ENCODE measurements at regions not wholly inside any gene's neighbourhood (a gene's known extent, or its start where the extent isn't known, plus 50 kb on each side); places are given as distances from the start of the nearest gene placed in this dataset.

- H3F3A ChIP-seq (ENCODE audit: insufficient read depth): peaks cover 8% of the 10 kb centered on the region
- no peak overlapping the region for H3K9ac ChIP-seq
- H3K9me3 ChIP-seq (ENCODE audit: low read depth): no peaks in the 10 kb centered on the region
- WGBS, 2 experiments (ENCODE audit: low coverage in 1 of 2, low lambda C conversion rate in 2 of 2, missing lambda C conversion rate in 2 of 2): 51 to 60% methylated on average over 4 of the region's 4 CpGs
- H3K9me2 ChIP-seq (ENCODE audit: insufficient read depth): no peaks in the 10 kb centered on the region
- H3K36me3 ChIP-seq (ENCODE audit: low read depth): no peaks in the 10 kb centered on the region
- no peak overlapping the region for H2AFZ ChIP-seq
- peaks cover 5% of the 10 kb centered on the region; the same call in 1 of the 2 replicates for H3K4me1 ChIP-seq (ENCODE audit: insufficient read depth)
- no peak overlapping the region for H3K4me3 ChIP-seq
- no peak for TF ChIP-seq EZH2 (IDR thresholded peaks at IDR 0.05; ENCODE audit: insufficient read depth, poor library complexity, severe bottlenecking)
- no peak overlapping the region for H3K4me2 ChIP-seq (ENCODE audit: unreplicated experiment)
- peak; percentile 45 for DNase-seq
- H3K79me2 ChIP-seq (ENCODE audit: insufficient read depth): no peaks in the 10 kb centered on the region
- no peaks in the 10 kb centered on the region for H3K27me3 ChIP-seq (replicated peaks; ENCODE audit: insufficient read depth)
- H3K27ac ChIP-seq: no peak overlapping the region
- no peaks in the 10 kb centered on the region for H4K20me1 ChIP-seq (ENCODE audit: insufficient read depth)
- in situ Hi-C loops (cut with MboI): no loop called here
Measured at GRCh38 chr10:62502995-62503613, 128.9 kb downstream of the ZNF365 start.

GRCh38 chr10:62503872-62504271 is 129.7 kb downstream of the ZNF365 start:
- H4K20me1 ChIP-seq (ENCODE audit: insufficient read depth): no peaks in the 10 kb centered on the region
- no peak overlapping the region for H3K9ac ChIP-seq
- H3K4me1 ChIP-seq (ENCODE audit: insufficient read depth): peaks cover 5% of the 10 kb centered on the region; the same call in 1 of the 2 replicates
- H3K36me3 ChIP-seq (ENCODE audit: low read depth): no peaks in the 10 kb centered on the region
- in situ Hi-C loops (cut with MboI): no loop called here
- H3K9me3 ChIP-seq (ENCODE audit: low read depth): no peaks in the 10 kb centered on the region
- H3K4me2 ChIP-seq (ENCODE audit: unreplicated experiment): no peak overlapping the region
- H3F3A ChIP-seq (ENCODE audit: insufficient read depth): peaks cover 8% of the 10 kb centered on the region
- TF ChIP-seq EZH2 (IDR thresholded peaks at IDR 0.05; ENCODE audit: insufficient read depth, poor library complexity, severe bottlenecking): no peak
- TF ChIP-seq EZH2phosphoT487 (IDR thresholded peaks at IDR 0.05; ENCODE audit: insufficient read depth, low read depth): no peak
- H3K27me3 ChIP-seq (replicated peaks; ENCODE audit: insufficient read depth): no peaks in the 10 kb centered on the region
- no peak overlapping the region for H3K4me3 ChIP-seq
- DNase-seq: no peak
- 89 to 94% methylated on average over 2 of the region's 2 CpGs for WGBS, 2 experiments (ENCODE audit: low coverage in 1 of 2, low lambda C conversion rate in 2 of 2, missing lambda C conversion rate in 2 of 2)
- no peaks in the 10 kb centered on the region for H3K9me2 ChIP-seq (ENCODE audit: insufficient read depth)
- H3K79me2 ChIP-seq (ENCODE audit: insufficient read depth): no peaks in the 10 kb centered on the region
- H2AFZ ChIP-seq: no peak overlapping the region
- H3K27ac ChIP-seq: no peak overlapping the region

- no peak overlapping the region for H2AFZ ChIP-seq
- no peaks in the 10 kb centered on the region for H3K36me3 ChIP-seq (ENCODE audit: low read depth)
- H3K9me2 ChIP-seq (ENCODE audit: insufficient read depth): no peaks in the 10 kb centered on the region
- H3K27me3 ChIP-seq (replicated peaks; ENCODE audit: insufficient read depth): no peaks in the 10 kb centered on the region
- no peak overlapping the region for H3K9ac ChIP-seq
- no peaks in the 10 kb centered on the region for H3K9me3 ChIP-seq (ENCODE audit: low read depth)
- H3F3A ChIP-seq (ENCODE audit: insufficient read depth): peaks cover 7% of the 10 kb centered on the region
- no peak overlapping the region for H3K4me3 ChIP-seq
- H3K27ac ChIP-seq: no peak overlapping the region
- H3K79me2 ChIP-seq (ENCODE audit: insufficient read depth): no peaks in the 10 kb centered on the region
- TF ChIP-seq EZH2phosphoT487 (IDR thresholded peaks at IDR 0.05; ENCODE audit: insufficient read depth, low read depth) (no peak), EZH2 (IDR thresholded peaks at IDR 0.05; ENCODE audit: insufficient read depth, poor library complexity, severe bottlenecking) (no peak)
- no peak overlapping the region for H3K4me2 ChIP-seq (ENCODE audit: unreplicated experiment)
- H4K20me1 ChIP-seq (ENCODE audit: insufficient read depth): no peaks in the 10 kb centered on the region
- in situ Hi-C loops (cut with MboI): no loop called here
- WGBS, 2 experiments (ENCODE audit: low coverage in 1 of 2, low lambda C conversion rate in 2 of 2, missing lambda C conversion rate in 2 of 2): 62 to 69% methylated on average over 3 of the region's 3 CpGs
- DNase-seq: no peak
- H3K4me1 ChIP-seq (ENCODE audit: insufficient read depth): peaks cover 5% of the 10 kb centered on the region; the same call in 1 of the 2 replicates
Measured at GRCh38 chr10:62506371-62506770, 132.2 kb downstream of the ZNF365 start.

- Histone ChIP-seq H3K79me2 (ENCODE audit: insufficient read depth) (no peaks in the 10 kb centered on the region), H3K9ac (no peak overlapping the region), H3K4me2 (ENCODE audit: unreplicated experiment) (no peak overlapping the region), H2AFZ (no peak overlapping the region), H3K27me3 (replicated peaks; ENCODE audit: insufficient read depth) (no peaks in the 10 kb centered on the region), H3K4me3 (no peak overlapping the region), H3K9me2 (ENCODE audit: insufficient read depth) (no peaks in the 10 kb centered on the region), H3K4me1 (ENCODE audit: insufficient read depth) (peaks cover 18% of the 10 kb centered on the region; the same call in 1 of the 2 replicates), H3F3A (ENCODE audit: insufficient read depth) (no peaks in the 10 kb centered on the region), H4K20me1 (ENCODE audit: insufficient read depth) (no peaks in the 10 kb centered on the region), H3K27ac (no peak overlapping the region), H3K9me3 (ENCODE audit: low read depth) (no peaks in the 10 kb centered on the region), H3K36me3 (ENCODE audit: low read depth) (no peaks in the 10 kb centered on the region)
- 89 to 95% methylated on average over 3 of the region's 3 CpGs for WGBS, 2 experiments (ENCODE audit: low coverage in 1 of 2, low lambda C conversion rate in 2 of 2, missing lambda C conversion rate in 2 of 2)
- TF ChIP-seq EZH2 (IDR thresholded peaks at IDR 0.05; ENCODE audit: insufficient read depth, poor library complexity, severe bottlenecking): no peak
- no peak for TF ChIP-seq EZH2phosphoT487 (IDR thresholded peaks at IDR 0.05; ENCODE audit: insufficient read depth, low read depth)
- in situ Hi-C loops (cut with MboI): no loop called here
- no peak for DNase-seq
Measured at GRCh38 chr10:62511238-62511637, 137.1 kb downstream of the ZNF365 start.

Data from GM23248 (cell line).